ENCODE measurements at regions not wholly inside any gene's neighbourhood (a gene's known extent, or its start where the extent isn't known, plus 50 kb on each side); places are given as distances from the start of the nearest gene placed in this dataset.
A peak's percentile ranks its signal among the peaks of the same experiment; 100 is the strongest.
"Not testable (repeated sequence)": the region's sequence is repeated elsewhere in the genome, so short reads cannot be mapped to it uniquely, and the experiment has no call there.

DNA sequence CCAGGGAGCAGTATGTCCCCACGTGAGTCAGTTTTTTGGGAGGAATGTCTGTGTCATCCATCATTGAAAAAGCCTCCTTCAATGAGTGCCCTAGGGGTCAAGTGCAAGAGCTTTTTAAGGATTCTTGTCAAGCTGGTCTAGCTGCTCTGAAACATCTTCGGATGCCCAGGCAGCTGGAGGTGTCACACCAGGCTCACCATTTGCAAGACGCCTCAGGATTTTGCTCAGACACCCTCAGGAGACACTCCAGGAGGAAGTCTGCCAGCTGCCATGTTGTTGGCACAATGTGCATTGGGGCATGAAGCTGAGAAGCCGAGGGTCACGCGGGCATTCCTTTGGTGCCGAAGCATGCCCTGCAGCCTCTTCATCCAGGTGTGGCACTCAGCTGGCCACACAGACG is 111.1 kb upstream of the S1PR3 start:
- Histone ChIP-seq H3K4me3 (ENCODE audit: low read length in 2 of 2) (peak overlapping the region in 1 of 2 donors; percentile 8), H2BK15ac (ENCODE audit: low read length) (no peak overlapping the region), H4K91ac (ENCODE audit: low read depth, low read length, poor library complexity) (no peak overlapping the region), H3K4me2 (ENCODE audit: insufficient read depth, low read length, poor library complexity, severe bottlenecking) (no peak overlapping the region), H3K18ac (ENCODE audit: low read length) (no peak overlapping the region), H3K27me3 (ENCODE audit: control insufficient read depth in 3 of 3, insufficient read depth in 3 of 3, low read depth in 1 of 3, low read length in 3 of 3) (no peaks in the 10 kb centered on the region), H3K36me3 (replicated peaks in 1 of 2; ENCODE audit: control insufficient read depth in 2 of 2, insufficient read depth in 2 of 2, low read length in 2 of 2) (peaks cover 0 to 2% of the 10 kb centered on the region in 2 donors), H3K23ac (ENCODE audit: low read depth, low read length, poor library complexity) (no peak overlapping the region), H3K4ac (ENCODE audit: low read length) (no peak overlapping the region), H3K27ac (replicated peaks; ENCODE audit: low read length) (no peak overlapping the region), H2BK5ac (ENCODE audit: low read length) (no peak overlapping the region), H3K9me3 (replicated peaks in 1 of 2; ENCODE audit: control insufficient read depth in 2 of 2, insufficient read depth in 1 of 2, low read depth in 1 of 2, low read length in 2 of 2) (no peaks in the 10 kb centered on the region), H2BK12ac (ENCODE audit: low read length) (no peak overlapping the region), H3K14ac (ENCODE audit: low read length) (no peak overlapping the region), H2AK5ac (ENCODE audit: low read depth, low read length) (no peak overlapping the region), H4K8ac (ENCODE audit: low read depth, low read length) (no peak overlapping the region), H3K79me1 (ENCODE audit: low read depth, low read length) (no peaks in the 10 kb centered on the region), H3K4me1 (ENCODE audit: control insufficient read depth in 2 of 2, insufficient read depth in 1 of 2, low read depth in 1 of 2, low read length in 2 of 2) (no peaks in the 10 kb centered on the region), H2AFZ (ENCODE audit: low read length) (no peak overlapping the region), H3K9ac (ENCODE audit: low read depth, low read length, poor library complexity) (no peak overlapping the region), H2BK120ac (ENCODE audit: low read depth, low read length) (no peak overlapping the region)
- no peak for DNase-seq (ENCODE audit: low spot score)
- WGBS, 2 donors (ENCODE audit: extremely low coverage in 2 of 2, insufficient read length in 2 of 2, insufficient replicate concordance in 1 of 2), result no CpG with 5 or more reads among the region's 8 CpGs

GRCh38 chr9:88884291-88884690 is 107.0 kb upstream of the S1PR3 start:
- WGBS, 2 donors (ENCODE audit: extremely low coverage in 2 of 2, insufficient read length in 2 of 2, insufficient replicate concordance in 1 of 2), result no CpG with 5 or more reads among the region's 1 CpG
- not testable (repeated sequence) for H3K18ac ChIP-seq (ENCODE audit: low read length); H2BK5ac ChIP-seq (ENCODE audit: low read length); H3K9me3 ChIP-seq (replicated peaks in 1 of 2; ENCODE audit: control insufficient read depth in 2 of 2, insufficient read depth in 1 of 2, low read depth in 1 of 2, low read length in 2 of 2); H3K79me1 ChIP-seq (ENCODE audit: low read depth, low read length); H2BK12ac ChIP-seq (ENCODE audit: low read length); H2AK5ac ChIP-seq (ENCODE audit: low read depth, low read length); H2BK120ac ChIP-seq (ENCODE audit: low read depth, low read length); H3K23ac ChIP-seq (ENCODE audit: low read depth, low read length, poor library complexity); H4K8ac ChIP-seq (ENCODE audit: low read depth, low read length); DNase-seq (ENCODE audit: low spot score); H2AFZ ChIP-seq (ENCODE audit: low read length); H3K14ac ChIP-seq (ENCODE audit: low read length); H2BK15ac ChIP-seq (ENCODE audit: low read length); H3K4ac ChIP-seq (ENCODE audit: low read length); H3K36me3 ChIP-seq (replicated peaks in 1 of 2; ENCODE audit: control insufficient read depth in 2 of 2, insufficient read depth in 2 of 2, low read length in 2 of 2); H3K4me2 ChIP-seq (ENCODE audit: insufficient read depth, low read length, poor library complexity, severe bottlenecking); H3K27ac ChIP-seq (replicated peaks; ENCODE audit: low read length); H3K9ac ChIP-seq (ENCODE audit: low read depth, low read length, poor library complexity); H3K4me1 ChIP-seq (ENCODE audit: control insufficient read depth in 2 of 2, insufficient read depth in 1 of 2, low read depth in 1 of 2, low read length in 2 of 2); H3K27me3 ChIP-seq (ENCODE audit: control insufficient read depth in 3 of 3, insufficient read depth in 3 of 3, low read depth in 1 of 3, low read length in 3 of 3); H4K91ac ChIP-seq (ENCODE audit: low read depth, low read length, poor library complexity); H3K4me3 ChIP-seq (ENCODE audit: low read length in 2 of 2)

GRCh38 chr9:88886762-88887161 is 104.5 kb upstream of the S1PR3 start:
- not testable (repeated sequence) for H2BK12ac ChIP-seq (ENCODE audit: low read length); H4K8ac ChIP-seq (ENCODE audit: low read depth, low read length); H4K91ac ChIP-seq (ENCODE audit: low read depth, low read length, poor library complexity); H3K23ac ChIP-seq (ENCODE audit: low read depth, low read length, poor library complexity); H2AK5ac ChIP-seq (ENCODE audit: low read depth, low read length); H2BK5ac ChIP-seq (ENCODE audit: low read length); H3K36me3 ChIP-seq (replicated peaks in 1 of 2; ENCODE audit: control insufficient read depth in 2 of 2, insufficient read depth in 2 of 2, low read length in 2 of 2); H3K14ac ChIP-seq (ENCODE audit: low read length); DNase-seq (ENCODE audit: low spot score); H3K79me1 ChIP-seq (ENCODE audit: low read depth, low read length); H3K4ac ChIP-seq (ENCODE audit: low read length); H3K4me2 ChIP-seq (ENCODE audit: insufficient read depth, low read length, poor library complexity, severe bottlenecking); H3K9ac ChIP-seq (ENCODE audit: low read depth, low read length, poor library complexity); H3K27ac ChIP-seq (replicated peaks; ENCODE audit: low read length); H2AFZ ChIP-seq (ENCODE audit: low read length); H3K18ac ChIP-seq (ENCODE audit: low read length); H2BK120ac ChIP-seq (ENCODE audit: low read depth, low read length); H3K27me3 ChIP-seq (ENCODE audit: control insufficient read depth in 3 of 3, insufficient read depth in 3 of 3, low read depth in 1 of 3, low read length in 3 of 3); H3K4me3 ChIP-seq (ENCODE audit: low read length in 2 of 2); H3K9me3 ChIP-seq (replicated peaks in 1 of 2; ENCODE audit: control insufficient read depth in 2 of 2, insufficient read depth in 1 of 2, low read depth in 1 of 2, low read length in 2 of 2); H2BK15ac ChIP-seq (ENCODE audit: low read length)
- WGBS, 2 donors (ENCODE audit: extremely low coverage in 2 of 2, insufficient read length in 2 of 2, insufficient replicate concordance in 1 of 2), result no CpG with 5 or more reads among the region's 2 CpGs
- H3K4me1 ChIP-seq (ENCODE audit: control insufficient read depth in 2 of 2, insufficient read depth in 1 of 2, low read depth in 1 of 2, low read length in 2 of 2), result peaks cover 2 to 13% of the 10 kb centered on the region in 2 donors

DNA sequence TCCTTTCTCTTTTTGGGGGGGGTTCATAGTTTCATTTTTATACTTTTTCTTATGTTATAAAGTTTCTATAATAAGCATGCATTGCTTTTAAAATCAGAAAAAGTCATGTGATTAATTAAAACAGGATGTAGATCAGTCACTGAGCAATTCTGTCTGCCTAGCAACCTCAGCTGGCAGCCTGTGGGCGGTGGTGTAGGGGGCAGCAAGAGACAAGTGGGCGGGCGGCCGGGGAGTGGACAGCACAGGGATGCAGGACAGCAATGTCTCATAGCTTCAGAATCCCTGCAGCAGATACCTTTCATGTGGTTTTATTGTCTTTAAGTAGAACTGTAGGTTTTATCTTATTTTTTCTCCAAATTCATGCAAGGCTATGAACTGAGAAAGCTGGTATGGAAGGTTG is 101.9 kb upstream of the S1PR3 start:
- H4K91ac ChIP-seq (ENCODE audit: low read depth, low read length, poor library complexity), result no peak overlapping the region
- no peaks in the 10 kb centered on the region for H3K9me3 ChIP-seq (replicated peaks in 1 of 2; ENCODE audit: control insufficient read depth in 2 of 2, insufficient read depth in 1 of 2, low read depth in 1 of 2, low read length in 2 of 2)
- no peak overlapping the region for H2BK5ac ChIP-seq (ENCODE audit: low read length)
- H4K8ac ChIP-seq (ENCODE audit: low read depth, low read length), result no peak overlapping the region
- no peak for DNase-seq (ENCODE audit: low spot score)
- no peak overlapping the region for H3K18ac ChIP-seq (ENCODE audit: low read length)
- no peak overlapping the region for H2BK120ac ChIP-seq (ENCODE audit: low read depth, low read length)
- no peak overlapping the region for H3K14ac ChIP-seq (ENCODE audit: low read length)
- no peaks in the 10 kb centered on the region for H3K36me3 ChIP-seq (replicated peaks in 1 of 2; ENCODE audit: control insufficient read depth in 2 of 2, insufficient read depth in 2 of 2, low read length in 2 of 2)
- no peak overlapping the region for H2BK12ac ChIP-seq (ENCODE audit: low read length)
- H3K4me1 ChIP-seq (ENCODE audit: control insufficient read depth in 2 of 2, insufficient read depth in 1 of 2, low read depth in 1 of 2, low read length in 2 of 2), result peaks cover 2 to 13% of the 10 kb centered on the region in 2 donors
- no peak overlapping the region for H3K4ac ChIP-seq (ENCODE audit: low read length)
- peak overlapping the region; percentile 20 for H2AFZ ChIP-seq (ENCODE audit: low read length)
- no peaks in the 10 kb centered on the region for H3K27me3 ChIP-seq (ENCODE audit: control insufficient read depth in 3 of 3, insufficient read depth in 3 of 3, low read depth in 1 of 3, low read length in 3 of 3)
- H3K9ac ChIP-seq (ENCODE audit: low read depth, low read length, poor library complexity), result no peak overlapping the region
- H3K23ac ChIP-seq (ENCODE audit: low read depth, low read length, poor library complexity), result no peak overlapping the region
- no peak overlapping the region for H3K4me3 ChIP-seq (ENCODE audit: low read length in 2 of 2)
- no peak overlapping the region for H3K27ac ChIP-seq (replicated peaks; ENCODE audit: low read length)
- no peak overlapping the region for H3K4me2 ChIP-seq (ENCODE audit: insufficient read depth, low read length, poor library complexity, severe bottlenecking)
- no CpG with 5 or more reads among the region's 4 CpGs for WGBS, 2 donors (ENCODE audit: extremely low coverage in 2 of 2, insufficient read length in 2 of 2, insufficient replicate concordance in 1 of 2)
- H2BK15ac ChIP-seq (ENCODE audit: low read length), result no peak overlapping the region
- H2AK5ac ChIP-seq (ENCODE audit: low read depth, low read length), result no peak overlapping the region
- no peaks in the 10 kb centered on the region for H3K79me1 ChIP-seq (ENCODE audit: low read depth, low read length)
